NCI-H1092 (cell line): ENCODE measurements at regions not wholly inside any gene's neighbourhood (a gene's known extent, or its start where the extent isn't known, plus 50 kb on each side); places are given as distances from the start of the nearest gene placed in this dataset.
"Not testable (repeated sequence)": the region's sequence is repeated elsewhere in the genome, so short reads cannot be mapped to it uniquely, and the experiment has no call there.

Experiments used
- DNase-seq: peaks from one replicate; lab custom pipeline; 2025; lab: John Stamatoyannopoulos, UW

- no peak for DNase-seq
Measured at GRCh38 chr5:25764733-25765132, 1120.0 kb upstream of the CDH10 start.

- DNase-seq = no peak
Measured at GRCh38 chr5:25763781-25764180, 1119.0 kb upstream of the CDH10 start.

GRCh38 chr5:25754895-25755294, 1110.1 kb upstream of the CDH10 start:
- no peak for DNase-seq

GRCh38 chr5:25744908-25745307, 1100.1 kb upstream of the CDH10 start:
- DNase-seq = no peak

- no peak for DNase-seq
Measured at GRCh38 chr5:25716680-25717079, 1071.9 kb upstream of the CDH10 start.

- DNase-seq = no peak
Measured at GRCh38 chr5:25713259-25713658, 1068.5 kb upstream of the CDH10 start.

- no peak for DNase-seq
Measured at GRCh38 chr5:25707093-25707492, 1062.3 kb upstream of the CDH10 start.

- no peak for DNase-seq
Measured at GRCh38 chr5:25701936-25702335, 1057.2 kb upstream of the CDH10 start.

GRCh38 chr5:25694801-25695200, 1050.0 kb upstream of the CDH10 start:
- no peak for DNase-seq

GRCh38 chr5:25688156-25688555, 1043.4 kb upstream of the CDH10 start:
- DNase-seq = no peak

GRCh38 chr5:25669645-25670401, 1025.0 kb upstream of the CDH10 start:
- DNase-seq = no peak

GRCh38 chr5:25662610-25663009, 1017.8 kb upstream of the CDH10 start:
- no peak for DNase-seq

- DNase-seq = not testable (repeated sequence)
Measured at GRCh38 chr5:25650316-25650715, 1005.5 kb upstream of the CDH10 start.

GRCh38 chr5:25649628-25650265, 1005.0 kb upstream of the CDH10 start:
- no peak for DNase-seq

- DNase-seq = no peak
Measured at GRCh38 chr5:25646421-25647341, 1001.9 kb upstream of the CDH10 start.

- DNase-seq = no peak
Measured at GRCh38 chr5:25641124-25641523, 996.3 kb upstream of the CDH10 start.

- DNase-seq = no peak
Measured at GRCh38 chr5:25619273-25619672, 974.5 kb upstream of the CDH10 start.

- no peak for DNase-seq
Measured at GRCh38 chr5:25618821-25619220, 974.0 kb upstream of the CDH10 start.

GRCh38 chr5:25614466-25614865, 969.7 kb upstream of the CDH10 start:
- no peak for DNase-seq

- DNase-seq = no peak
Measured at GRCh38 chr5:25604681-25605080, 959.9 kb upstream of the CDH10 start.

- no peak for DNase-seq
Measured at GRCh38 chr5:25579111-25579510, 934.3 kb upstream of the CDH10 start.

GRCh38 chr5:25573691-25574090, 928.9 kb upstream of the CDH10 start:
- no peak for DNase-seq
